K562 (cell line): ENCODE measurements at regions not wholly inside any gene's neighbourhood (a gene's known extent, or its start where the extent isn't known, plus 50 kb on each side); places are given as distances from the start of the nearest gene placed in this dataset.

Source experiments
- ARID4B ChIP-seq: sonication (generic); formaldehyde crosslinking; IDR thresholded peaks from 2 replicates; pipeline ENCODE4 v1.8.0; 2022; ENCODE audit warnings: mild to moderate bottlenecking, missing genetic modification reagents
- CTCF ChIP-seq, 3 experiments: IDR thresholded peaks in 2 of 3; conservative IDR thresholded peaks in 1 of 3; 2 replicates each; pipeline ENCODE4 v1.5.1; 2011 to 2012; ENCODE audit warnings: low read length in 3 of 3, mild to moderate bottlenecking in 3 of 3, control low read depth in 2 of 3, improper control_type of control experiment in 1 of 3, inconsistent platforms in 1 of 3, low read depth in 1 of 3, mixed read lengths in 1 of 3, moderate library complexity in 1 of 3; ENCODE audit not compliant: insufficient read depth in 2 of 3
- ELF4 ChIP-seq: fragments of 450-650 bp; formaldehyde crosslinking; IDR thresholded peaks from 2 replicates; pipeline ENCODE4 v1.4.0; 2022; ENCODE audit warnings: missing genetic modification characterization
- EP300 ChIP-seq: IDR thresholded peaks from 2 replicates; pipeline ENCODE4 v1.6.1; 2012; ENCODE audit warnings: low read length, improper control_type of control experiment
- FOXJ3 ChIP-seq: sonication (generic); formaldehyde crosslinking; IDR thresholded peaks from 2 replicates; pipeline ENCODE4 v1.4.0; 2020; ENCODE audit warnings: mild to moderate bottlenecking, missing genetic modification reagents
- POU5F1 ChIP-seq: fragments of 150-350 bp; IDR thresholded peaks from 2 replicates; pipeline ENCODE4 v1.6.1; 2014; ENCODE audit warnings: borderline replicate concordance, low read length, low read depth, mild to moderate bottlenecking; ENCODE audit not compliant: partially characterized antibody
- SMARCA5 ChIP-seq: fragments of 450-650 bp; IDR thresholded peaks from 2 replicates; pipeline ENCODE4 v1.6.1; 2016
- SREBF2 ChIP-seq: sonication (generic); formaldehyde crosslinking; IDR thresholded peaks from 2 replicates; pipeline ENCODE4 v1.4.0; 2020; ENCODE audit warnings: mild to moderate bottlenecking, missing genetic modification reagents
- ZNF175 ChIP-seq: fragments of 200-800 bp; sonication (Bioruptor generic); IDR thresholded peaks from 2 replicates; pipeline ENCODE4 v1.6.1; 2016; ENCODE audit warnings: low read depth, mild to moderate bottlenecking, missing genetic modification characterization, missing compliant biosample characterization

DNA sequence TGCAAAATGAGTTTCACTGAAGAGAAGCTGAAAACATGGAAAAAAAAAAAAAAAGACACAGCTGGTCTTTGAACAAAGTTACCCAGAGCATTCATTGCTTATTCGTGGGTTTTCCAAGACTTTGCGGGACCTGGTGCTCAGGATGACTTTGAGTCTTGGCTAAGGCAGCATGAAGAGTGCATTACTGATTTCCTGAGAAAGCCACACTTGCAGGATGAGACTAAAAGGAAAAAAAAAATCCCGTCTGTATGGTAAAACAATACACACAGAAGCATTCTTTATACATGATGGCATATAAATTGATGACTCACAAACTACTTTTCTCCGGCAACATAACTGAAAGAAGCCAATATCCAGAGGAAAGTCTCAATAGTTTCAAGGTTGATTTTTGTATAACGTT is 195.4 kb downstream of the SPP2 start:
- TF ChIP-seq SMARCA5: no peak
- TF ChIP-seq FOXJ3 (CRISPR knock-in tag): no peak
- TF ChIP-seq POU5F1: no peak
- no peak for TF ChIP-seq ELF4 (CRISPR knock-in tag)
- no peak for TF ChIP-seq ZNF175 (CRISPR knock-in tag)
- no peak for TF ChIP-seq CTCF (IDR thresholded peaks at IDR 0.05 in 2 of 3, conservative IDR thresholded peaks at IDR 0.05 in 1 of 3; ENCODE audit: insufficient read depth in 2 of 3, low read depth in 1 of 3, low read length in 3 of 3)
- no peak for TF ChIP-seq SREBF2 (CRISPR knock-in tag)
- no peak for TF ChIP-seq ARID4B (CRISPR knock-in tag)
- no peak for TF ChIP-seq EP300
